GM19099 (cell line): ENCODE measurements at regions not wholly inside any gene's neighbourhood (a gene's known extent, or its start where the extent isn't known, plus 50 kb on each side); places are given as distances from the start of the nearest gene placed in this dataset.

Experiments
- POLR2A ChIP-seq: IDR thresholded peaks from 3 replicates; pipeline ENCODE4 v1.6.1; 2011; ENCODE audit warnings: low read depth; ENCODE audit not compliant: insufficient read length; ENCODE audit errors: extremely low read depth

GRCh38 chr3:905217-905616, 187.6 kb upstream of the CNTN6 start:
- no peak for TF ChIP-seq POLR2A

DNA sequence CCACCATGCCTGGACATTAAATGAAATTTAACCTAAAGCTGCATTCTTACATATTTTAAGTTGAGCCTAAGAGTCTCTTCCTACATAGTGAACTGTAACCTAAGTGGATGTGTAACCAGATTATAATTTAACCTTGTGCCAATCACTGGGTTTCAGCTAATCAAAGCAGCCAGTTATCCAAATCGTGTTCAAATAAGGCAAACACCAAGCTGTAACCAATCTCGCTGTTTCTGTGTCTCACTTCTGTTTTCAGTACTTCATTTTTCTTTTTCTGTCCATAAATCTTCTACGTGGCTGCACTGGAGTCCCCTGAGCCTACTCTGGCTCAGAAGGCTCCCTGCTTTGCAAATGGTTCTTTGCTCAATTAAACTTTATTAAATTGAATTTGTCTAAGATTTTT, 186.1 kb upstream of the CNTN6 start:
- TF ChIP-seq POLR2A = no peak

- no peak for TF ChIP-seq POLR2A
Measured at GRCh38 chr3:908839-909238, 184.0 kb upstream of the CNTN6 start.

- no peak for TF ChIP-seq POLR2A
Measured at GRCh38 chr3:923161-923910, 169.5 kb upstream of the CNTN6 start.

GRCh38 chr3:930866-931265, 162.0 kb upstream of the CNTN6 start:
- TF ChIP-seq POLR2A = no peak

- no peak for TF ChIP-seq POLR2A
Measured at GRCh38 chr3:933326-933725, 159.5 kb upstream of the CNTN6 start.

- TF ChIP-seq POLR2A = no peak
Measured at GRCh38 chr3:944786-945185, 148.0 kb upstream of the CNTN6 start.

GRCh38 chr3:945738-946137, 147.1 kb upstream of the CNTN6 start:
- TF ChIP-seq POLR2A = no peak

- no peak for TF ChIP-seq POLR2A
Measured at GRCh38 chr3:952906-953305, 139.9 kb upstream of the CNTN6 start.

DNA sequence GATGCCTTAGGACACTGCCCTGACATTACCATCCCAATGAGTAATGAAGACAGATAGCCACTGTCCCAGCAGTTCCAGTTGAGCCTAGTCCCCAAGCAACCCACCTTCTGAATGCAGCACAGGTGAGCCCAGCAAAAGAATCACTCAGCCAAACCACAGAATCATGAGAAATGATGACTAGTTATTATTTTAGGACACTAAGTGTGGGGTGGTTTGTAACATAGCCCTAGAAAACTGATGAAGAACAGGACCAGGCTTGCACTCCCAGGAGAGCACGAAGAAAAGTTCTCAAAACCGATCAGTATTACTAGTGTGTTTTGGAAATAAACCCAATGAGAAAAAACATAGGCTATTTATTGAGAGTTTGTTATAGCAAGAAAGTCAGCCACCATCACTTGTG, 129.6 kb upstream of the CNTN6 start:
- no peak for TF ChIP-seq POLR2A

GRCh38 chr3:963755-964154, 129.1 kb upstream of the CNTN6 start:
- no peak for TF ChIP-seq POLR2A

- no peak for TF ChIP-seq POLR2A
Measured at GRCh38 chr3:965826-966225, 127.0 kb upstream of the CNTN6 start.

DNA sequence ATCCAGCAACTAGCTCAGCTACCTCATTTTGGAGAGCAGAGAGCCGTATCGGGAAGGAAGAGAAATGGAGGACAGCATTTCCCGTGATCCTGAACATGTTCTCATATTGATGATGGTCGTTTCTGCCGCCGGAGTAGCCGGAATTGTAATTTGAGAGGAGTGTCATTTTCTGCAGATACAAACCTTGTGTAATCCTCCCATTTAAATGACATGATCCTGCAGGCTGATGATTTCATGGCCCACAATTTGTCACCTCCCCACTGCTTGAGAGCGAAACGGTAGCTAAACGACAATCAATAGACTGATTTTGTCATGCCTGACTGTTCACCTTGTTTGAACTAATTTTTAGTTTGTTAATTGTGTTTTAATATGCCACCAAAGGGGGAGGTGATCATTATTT, 126.5 kb upstream of the CNTN6 start:
- TF ChIP-seq POLR2A = no peak

- no peak for TF ChIP-seq POLR2A
Measured at GRCh38 chr3:973340-973739, 119.5 kb upstream of the CNTN6 start.

GRCh38 chr3:976006-976405, 116.8 kb upstream of the CNTN6 start:
- TF ChIP-seq POLR2A = no peak

- TF ChIP-seq POLR2A = no peak
Measured at GRCh38 chr3:981156-981555, 111.7 kb upstream of the CNTN6 start.

GRCh38 chr3:988785-989184, 104.0 kb upstream of the CNTN6 start:
- no peak for TF ChIP-seq POLR2A
